NCI-H460 (cell line): ENCODE measurements at regions not wholly inside any gene's neighbourhood (a gene's known extent, or its start where the extent isn't known, plus 50 kb on each side); places are given as distances from the start of the nearest gene placed in this dataset.

Source experiments
- DNase-seq: peaks from one replicate; pipeline ENCODE4 v3.0.0-alpha.2; 2016; ENCODE audit warnings: low read depth; ENCODE audit errors: extremely low read depth

DNA sequence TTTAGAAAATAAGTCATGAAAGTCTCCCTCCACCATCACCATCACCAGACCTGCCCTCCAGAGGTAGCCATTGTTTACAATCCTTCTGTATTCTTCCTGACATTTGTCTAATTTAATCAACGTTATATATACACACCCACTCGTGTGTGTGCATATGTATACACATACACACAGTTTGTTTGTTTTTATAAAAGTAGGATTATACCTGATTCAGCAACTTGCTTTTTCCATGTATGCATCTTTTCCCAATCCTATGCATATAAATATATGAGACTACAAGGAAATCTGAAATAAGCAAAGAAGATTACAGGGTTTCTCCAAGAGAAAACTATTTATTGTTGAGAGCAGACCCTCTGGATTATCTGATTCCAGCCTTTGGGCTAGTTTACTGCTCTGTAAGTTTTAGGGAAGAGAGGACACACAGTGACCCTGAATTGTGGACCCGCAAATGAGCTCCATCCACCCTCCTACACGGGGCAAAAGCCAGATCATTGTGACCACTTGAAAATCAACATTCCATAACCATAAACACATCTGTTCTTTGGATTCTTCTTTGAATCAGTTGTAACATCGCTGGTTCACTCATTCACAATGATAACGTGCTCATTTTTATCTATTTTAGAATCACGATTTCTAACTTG is 104.3 kb downstream of the CPN2 start:
- no peak for DNase-seq

DNA sequence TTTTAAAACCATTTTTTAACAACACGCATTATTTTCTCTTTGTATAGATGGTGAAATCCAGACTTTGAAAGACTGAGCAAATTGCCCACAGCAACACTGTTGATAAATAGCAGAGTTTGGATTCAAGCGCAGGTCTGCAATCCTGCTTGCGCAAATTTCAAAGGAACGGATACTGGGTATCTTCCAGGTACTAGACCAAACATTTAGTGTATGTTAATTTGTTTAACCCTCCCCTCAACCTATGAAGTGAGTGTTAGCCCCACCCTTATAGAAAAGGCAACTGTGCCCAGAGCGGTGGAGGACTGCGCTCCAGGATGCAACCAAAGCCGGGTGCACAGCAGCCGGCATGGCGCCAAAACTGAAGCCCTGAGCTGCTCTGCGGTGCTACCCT is 103.8 kb downstream of the CPN2 start:
- no peak for DNase-seq

DNA sequence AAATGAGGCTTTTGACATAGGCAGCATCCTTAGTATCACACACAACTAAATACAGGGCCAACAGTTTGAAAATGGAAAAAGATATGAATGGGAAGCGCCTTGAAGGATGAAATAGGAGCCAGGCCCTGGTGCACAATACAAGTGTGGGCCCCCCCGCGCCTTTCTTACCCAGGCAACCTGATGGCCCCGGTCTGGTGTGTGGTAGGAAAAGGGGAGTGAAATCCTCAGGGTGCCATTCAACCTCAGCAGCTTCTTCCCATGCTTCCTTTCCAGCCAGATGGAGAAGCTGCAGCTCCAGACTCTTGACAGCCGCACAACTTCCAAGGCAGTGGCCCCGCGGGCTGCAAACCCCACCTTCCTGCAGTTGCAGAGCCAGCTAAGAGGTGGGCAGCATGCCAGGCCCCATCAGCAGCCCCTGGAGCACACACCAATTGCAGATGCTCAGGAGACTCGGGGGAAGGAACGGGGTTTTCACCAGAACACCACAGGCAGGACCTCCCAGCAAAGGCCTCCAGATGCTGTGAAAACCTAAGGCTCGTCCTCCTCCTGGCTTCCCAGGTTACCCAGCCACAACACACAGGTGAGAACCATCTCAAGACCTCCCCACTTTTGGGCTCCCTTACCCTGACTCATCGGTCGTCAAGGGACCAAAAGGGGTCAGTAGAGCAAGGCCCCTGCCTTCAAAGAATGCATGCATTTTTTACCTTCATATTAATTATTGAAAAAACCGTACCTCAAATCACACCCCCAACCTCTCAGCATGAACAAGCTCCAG is 101.6 kb downstream of the CPN2 start:
- DNase-seq: no peak

DNA sequence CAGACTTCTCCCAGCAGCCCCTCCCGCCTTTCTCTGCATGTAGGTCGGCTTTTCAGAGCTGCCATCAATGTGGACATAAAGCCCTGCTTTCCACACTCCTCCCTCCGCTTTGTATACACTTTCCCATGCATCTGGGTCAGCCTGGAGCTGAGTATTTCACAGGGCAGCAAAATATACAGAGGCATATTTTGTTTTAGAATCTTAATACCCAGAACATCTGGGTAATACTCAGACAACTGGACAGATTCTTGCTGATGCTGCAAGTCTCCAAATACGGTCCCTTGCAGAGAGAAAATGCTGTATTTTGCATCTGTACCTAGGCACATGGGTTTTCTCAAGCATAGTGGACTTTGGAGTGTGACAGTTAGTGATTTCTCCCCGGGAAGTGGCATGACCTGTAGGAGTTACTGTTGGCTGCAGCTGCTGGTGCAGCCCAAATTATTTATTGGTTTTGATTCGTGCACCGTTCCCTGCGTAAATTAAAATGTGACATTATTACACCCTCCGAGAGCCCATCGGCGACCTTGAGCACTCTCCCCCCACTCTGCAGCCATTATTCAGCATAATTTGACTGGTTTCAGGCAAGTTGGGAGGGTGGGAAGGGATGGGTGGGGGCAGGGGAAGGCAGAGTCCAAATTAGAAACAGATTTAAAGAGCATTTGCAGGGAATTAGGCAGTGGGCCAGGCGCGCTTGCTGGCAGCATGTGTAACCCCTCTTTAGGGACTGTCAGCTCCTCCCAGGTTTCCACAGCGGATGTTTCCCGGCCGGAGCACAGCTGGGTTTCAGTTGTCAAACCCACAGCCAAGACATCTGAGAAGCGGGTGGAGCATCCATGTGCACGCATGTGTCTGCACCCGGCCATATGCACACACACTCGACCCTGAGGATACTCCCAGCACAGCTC is 100.8 kb downstream of the CPN2 start:
- no peak for DNase-seq

DNA sequence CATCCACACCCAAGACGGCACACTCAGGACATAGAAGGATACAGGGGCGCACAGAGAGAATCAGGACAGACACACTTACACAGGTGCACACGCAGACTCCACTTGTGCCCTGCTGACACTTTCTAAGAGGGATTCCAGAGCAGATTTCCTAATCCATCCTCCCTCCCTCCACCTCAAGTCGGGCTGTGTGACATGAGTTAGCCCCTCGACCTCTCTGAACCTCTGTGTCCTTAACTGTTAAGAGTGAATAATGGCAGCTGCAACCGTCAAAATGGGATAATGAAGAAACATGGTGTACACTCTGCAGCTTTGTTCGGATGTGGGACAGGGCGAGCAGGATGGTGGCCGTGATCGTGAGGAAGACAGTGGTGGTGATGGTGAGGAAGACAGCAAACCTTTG is 100.1 kb downstream of the CPN2 start:
- no peak for DNase-seq

DNA sequence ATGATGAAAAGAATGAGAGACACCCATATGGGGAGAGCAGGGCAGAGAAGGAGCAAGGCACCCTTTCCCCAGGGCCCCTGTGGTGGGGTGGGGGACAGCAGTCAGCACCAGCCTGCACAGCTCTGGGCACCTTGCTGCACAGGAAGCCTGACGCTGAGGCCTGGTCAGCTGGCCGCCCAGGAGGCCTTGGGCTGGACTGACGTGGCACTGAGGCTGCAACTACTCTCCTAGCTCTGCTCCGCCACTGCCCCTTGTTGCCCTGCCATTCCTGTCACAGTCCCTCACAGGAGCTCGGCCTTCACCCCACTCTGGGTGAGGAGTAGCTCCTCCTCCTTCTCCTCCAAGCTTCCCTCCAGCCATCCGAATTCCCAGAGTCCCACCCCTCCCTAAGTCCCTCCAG is 99.7 kb downstream of the CPN2 start:
- no peak for DNase-seq

DNA sequence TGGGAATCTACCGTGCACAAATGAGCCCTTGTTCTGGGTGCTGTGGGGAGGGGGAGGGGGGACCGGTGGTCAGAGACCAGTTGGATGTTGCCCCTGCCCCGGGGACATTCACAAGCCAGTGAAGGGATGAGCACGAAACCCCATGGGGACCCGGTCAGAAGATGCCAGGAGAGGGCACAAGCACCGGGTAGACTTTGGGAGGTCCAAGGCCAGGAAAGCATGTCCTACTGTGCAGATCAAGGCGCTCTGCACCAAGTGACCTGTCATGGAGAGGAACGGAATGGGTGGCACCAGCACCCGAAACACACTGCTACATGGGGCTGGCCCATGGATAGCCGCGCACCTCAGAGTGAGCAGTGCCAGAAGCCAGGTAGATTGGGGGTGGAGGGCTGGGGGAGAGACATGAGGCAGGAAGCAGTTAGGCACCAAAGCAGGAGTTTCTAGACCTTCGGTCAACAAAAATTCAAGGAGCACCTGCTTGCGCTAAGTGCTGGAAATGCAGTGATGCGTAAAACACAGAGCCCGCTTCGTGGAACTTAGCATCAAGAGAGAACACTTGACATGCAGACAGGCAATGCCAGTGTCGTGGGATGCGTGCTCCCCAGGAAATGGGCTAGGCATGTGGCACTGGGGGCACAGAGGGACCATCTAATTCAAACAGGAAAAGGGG is 99.1 kb downstream of the CPN2 start:
- no peak for DNase-seq

DNA sequence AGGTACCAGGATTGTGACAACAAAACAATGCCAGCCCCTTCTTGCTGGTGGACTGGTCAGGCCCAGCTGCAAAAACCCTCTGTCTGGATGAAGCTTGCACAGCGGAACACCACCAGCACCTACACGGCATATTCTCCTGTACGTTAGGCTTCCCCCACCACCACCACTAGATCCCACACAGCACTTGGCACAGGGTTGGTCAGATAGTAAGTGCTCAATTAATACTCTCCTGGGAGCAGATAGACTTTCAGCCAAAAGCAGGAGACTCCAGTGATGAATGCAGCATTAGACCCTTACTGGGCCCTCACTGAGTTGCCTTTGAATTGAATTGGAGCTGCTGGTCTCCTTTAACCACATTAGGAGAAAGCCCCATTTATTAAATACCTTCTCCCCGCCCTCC is 97.9 kb downstream of the CPN2 start:
- DNase-seq: no peak

DNA sequence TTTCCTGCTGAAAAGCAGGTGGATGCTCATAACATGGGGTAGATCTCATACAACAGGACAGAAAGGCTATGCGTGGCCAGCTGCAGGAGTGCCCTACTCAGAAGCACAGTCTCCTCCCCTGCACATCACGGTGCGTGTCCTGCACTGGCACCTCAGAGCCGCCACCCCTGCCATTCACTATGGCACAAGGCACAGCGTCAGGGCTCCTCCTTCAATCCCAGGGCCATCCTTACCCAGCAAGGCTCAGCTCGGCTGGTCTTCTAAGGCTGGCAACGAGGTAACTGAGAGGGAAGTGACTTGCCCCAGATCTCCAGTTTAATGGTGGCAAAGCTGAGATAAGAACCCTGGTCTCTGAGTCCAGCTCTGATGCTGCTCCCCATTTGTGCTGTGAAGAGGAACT is 97.1 kb downstream of the CPN2 start:
- DNase-seq: no peak

DNA sequence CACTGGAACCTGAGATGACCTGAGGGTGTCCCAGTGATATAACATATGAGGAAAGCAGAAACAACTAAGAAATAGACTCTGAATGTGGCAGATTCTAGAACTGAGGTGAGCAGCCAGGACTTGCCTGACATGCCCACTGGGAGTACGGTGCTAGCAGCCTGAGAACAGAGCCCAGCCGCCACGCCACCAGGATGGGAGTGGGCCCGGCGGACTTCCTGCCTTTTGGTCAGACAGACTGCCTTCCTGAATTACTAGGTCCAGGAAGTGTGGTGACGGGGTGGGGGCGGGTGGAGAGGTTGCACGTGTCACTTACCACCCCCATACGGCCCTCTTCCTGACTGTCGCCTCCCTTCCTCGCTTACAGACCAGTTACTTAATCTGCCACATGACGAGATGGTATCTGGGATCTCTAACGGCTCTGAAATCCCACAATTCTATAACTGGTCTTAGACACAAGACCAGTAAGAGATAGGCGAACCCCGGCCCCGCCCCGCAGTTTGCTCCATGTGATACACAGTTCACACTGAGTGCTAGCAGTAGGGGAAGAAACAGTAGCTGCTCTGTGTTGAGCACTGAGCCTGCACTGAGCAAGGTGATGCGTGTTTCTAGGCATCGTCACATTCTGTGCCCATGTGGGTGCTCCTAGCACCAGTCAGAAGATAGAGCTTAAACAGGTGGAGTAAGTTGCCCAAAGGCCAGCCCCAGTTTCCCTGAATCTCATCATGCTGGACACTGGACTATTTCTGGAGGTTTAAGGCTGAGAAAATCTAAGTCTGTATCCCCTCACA is 95.7 kb downstream of the CPN2 start:
- no peak for DNase-seq

DNA sequence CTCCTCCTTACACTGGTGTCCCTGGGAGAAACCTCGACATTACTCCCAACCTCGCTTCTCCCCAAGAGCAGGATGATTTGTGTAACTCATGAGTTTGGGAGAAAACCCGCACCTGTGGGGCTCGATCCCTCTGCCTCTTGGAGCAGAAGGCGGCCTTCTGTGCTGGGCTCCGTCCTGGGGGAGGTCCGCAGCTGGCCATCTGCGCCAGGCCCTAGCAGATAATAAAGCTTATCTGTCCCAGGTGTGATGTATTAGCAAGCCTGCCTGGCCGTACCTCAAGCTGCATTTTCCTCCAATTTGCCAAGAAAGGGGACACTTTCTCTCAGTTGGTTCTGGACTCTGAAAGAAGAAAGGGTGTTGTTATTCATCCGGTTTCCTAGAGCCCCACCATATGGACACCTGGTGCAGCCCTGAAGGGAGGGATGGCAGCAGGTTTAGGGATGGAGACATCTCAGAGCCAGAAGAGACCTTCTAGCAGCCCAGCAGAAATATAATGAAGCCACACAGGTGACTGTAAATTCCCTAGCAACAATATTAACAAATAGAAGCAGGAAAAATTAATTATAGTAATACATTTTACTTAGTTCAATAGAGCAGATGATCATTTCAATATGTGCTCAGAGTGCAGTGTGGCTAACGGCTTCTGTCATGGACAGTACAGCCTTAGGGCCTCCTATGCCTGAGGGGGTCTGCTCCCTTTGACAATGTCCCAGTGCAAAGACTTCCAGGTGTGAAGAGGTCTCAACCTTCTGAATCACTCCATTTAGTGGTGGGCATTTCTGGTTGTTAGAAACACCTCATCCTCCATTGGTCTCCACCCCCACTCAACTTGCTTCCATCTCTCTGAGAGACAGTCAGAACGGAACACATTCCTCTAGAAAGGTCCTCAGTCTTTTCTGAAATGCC is 94.8 kb downstream of the CPN2 start:
- DNase-seq: no peak

DNA sequence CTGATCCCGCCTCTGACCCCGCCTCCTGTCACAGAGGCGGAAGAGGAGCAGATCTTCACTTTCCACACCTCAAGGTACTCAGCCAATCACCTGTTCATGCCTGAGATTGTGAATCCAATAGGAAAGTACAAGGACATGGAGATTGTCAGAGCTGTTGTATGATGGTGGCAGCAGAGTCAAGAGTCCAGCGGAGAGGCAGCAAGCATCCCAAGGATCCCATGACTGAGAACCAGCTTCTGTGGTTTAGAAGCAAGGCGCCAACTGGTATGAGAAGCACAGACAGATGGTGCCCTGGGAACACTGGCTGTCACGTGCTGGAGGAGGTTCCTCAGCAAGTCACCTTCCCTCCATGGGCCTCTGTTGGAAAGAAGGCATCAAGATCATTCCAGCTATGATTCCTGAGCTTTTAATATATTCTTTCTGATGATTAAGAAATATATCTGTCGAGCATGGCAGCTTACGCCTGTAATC is 93.9 kb downstream of the CPN2 start:
- no peak for DNase-seq

DNA sequence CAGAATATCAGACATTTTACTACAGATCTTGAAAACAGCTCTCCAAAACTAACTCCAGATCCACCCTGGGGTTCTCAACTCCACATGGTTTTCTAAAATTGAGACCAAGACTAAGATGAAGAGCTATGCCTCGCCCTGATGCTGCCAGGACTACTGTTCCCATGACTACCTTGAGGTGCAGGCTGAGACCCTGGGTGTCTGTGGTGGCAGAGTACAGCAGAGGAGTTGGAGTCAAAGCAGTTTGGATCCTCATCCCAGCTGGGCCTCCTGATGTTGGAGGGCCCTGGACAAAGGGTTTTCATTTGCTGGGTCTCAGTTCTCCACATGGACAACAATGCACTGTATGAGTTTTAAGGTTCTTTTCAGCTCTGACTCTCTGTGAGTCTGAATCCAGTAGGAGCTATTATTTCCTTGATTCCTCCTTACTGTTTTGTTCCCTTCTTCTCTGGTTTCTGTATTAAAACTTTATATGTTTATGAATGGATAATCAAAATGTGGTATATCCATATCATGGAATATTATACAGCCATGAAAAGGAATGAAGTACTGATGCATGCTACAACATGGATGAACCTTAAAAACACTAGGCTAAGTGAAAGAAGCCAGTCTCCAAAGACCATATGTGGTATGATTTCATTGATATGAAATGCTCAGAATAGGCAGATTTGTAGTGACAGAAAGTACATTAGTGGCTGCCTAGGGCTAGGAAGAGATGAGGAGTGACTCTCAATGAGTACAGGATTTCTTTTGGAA is 93.0 kb downstream of the CPN2 start:
- DNase-seq: no peak

DNA sequence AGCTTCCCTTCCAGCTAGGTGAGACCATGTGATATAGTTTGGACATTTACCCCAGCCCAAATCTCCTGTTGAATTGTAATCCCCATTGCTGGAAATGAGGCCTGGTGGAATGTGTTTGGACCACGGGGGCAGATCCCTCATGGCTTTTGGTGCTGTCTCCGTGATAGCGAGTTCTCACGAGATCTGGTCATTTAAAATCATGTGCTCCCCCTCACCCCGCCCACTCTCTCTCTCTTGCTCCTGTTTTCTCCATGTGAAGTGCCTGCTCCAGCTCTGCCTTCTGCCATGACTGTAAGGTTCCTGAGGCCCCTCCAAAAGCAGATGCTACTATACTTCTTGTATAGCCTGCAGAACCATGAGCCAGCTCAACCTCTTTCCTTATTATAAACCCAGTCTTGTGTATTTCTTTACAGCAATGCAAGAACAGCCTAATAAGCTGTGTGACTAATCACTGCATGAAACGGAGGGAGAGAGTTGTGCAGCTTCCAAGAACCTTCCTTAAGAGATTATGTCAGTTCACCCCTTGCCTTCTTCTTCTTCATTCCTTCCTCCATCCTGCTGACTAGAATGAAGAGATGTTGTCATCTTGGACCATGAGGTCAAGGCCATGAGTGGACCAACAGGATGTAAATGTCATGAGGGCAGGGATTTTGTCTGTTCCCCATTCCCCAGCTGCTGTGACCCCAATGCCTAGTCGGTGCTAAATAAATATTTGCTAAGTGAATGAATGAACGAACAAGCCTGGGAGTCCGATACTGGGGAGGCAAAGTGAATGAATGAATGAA is 91.0 kb downstream of the CPN2 start:
- no peak for DNase-seq

DNA sequence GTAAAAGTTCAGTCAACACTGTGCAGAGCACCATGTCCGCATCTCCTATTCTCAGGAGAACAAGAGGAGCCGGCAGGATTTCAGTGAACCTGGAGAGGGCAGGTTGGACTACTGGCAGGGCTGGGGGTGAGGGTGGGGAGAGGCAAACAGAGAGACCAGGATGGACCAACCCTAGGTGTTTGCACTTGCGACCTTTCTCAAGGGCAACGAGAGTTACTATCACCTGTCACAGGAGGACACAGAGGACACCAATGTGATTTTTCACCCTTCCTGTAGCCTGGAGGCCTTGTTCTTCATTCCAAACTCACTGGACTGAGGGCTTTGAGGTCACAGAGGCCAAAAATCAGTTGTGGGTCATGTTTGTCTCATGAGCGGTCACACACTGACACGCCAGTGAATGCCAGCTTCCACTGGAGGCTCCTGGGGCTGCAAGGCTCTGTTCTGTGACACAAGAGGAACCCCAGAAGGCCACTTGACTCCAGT is 89.5 kb downstream of the CPN2 start:
- no peak for DNase-seq

DNA sequence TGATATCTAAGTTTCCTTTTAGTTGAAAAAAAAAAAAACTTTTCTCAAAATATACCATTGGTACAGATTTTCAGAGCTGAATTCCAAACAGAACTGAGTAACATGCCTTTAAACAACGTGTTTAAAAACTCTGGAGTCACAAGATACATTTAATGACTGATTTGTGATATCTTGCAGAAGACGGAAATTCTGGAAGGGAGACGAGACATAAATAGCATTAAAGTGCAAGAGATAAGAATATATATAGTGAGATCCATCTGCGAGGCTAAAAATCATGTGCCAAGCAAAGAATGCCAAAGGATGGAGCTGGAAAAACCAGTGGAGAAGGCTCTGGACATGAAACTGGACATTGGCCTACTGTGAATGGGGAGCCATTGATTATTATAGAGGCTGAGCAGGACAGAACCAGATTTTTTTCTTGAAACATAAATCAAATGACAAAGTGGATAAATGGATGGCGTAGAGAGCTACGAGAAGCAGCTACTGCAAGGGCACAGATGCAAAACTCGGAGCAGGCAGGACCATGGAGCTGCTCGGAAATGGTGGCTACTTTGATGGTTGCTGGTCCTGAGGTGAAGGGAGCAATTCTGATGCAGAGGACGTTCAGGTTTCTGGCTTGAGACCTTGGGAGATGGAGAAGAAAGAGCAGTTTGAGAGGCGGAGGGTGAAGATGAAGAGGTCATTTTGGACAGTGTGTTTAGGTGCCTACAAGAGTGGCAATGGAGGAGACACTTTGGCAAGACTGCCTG is 88.8 kb downstream of the CPN2 start:
- no peak for DNase-seq

DNA sequence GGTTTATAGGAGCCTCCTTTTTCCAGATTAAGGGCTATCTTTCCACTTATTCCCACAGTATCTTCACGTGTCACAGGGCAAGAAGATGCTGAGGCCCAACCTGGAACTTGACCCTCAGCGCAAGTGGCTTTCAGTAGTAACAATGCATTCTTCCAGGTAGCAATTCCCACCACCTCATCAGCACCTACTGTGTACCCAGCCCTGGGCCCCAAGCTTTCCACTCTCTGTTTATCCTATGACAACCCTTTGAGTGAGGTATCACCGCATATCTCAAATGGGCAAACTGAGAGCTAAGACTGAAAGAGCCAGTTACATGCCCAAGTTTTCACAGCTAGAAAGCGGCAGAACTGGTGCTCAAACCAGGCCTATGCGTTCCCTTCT is 88.2 kb downstream of the CPN2 start:
- DNase-seq: no peak
